ENCODE measurements at regions not wholly inside any gene's neighbourhood (a gene's known extent, or its start where the extent isn't known, plus 50 kb on each side); places are given as distances from the start of the nearest gene placed in this dataset.
"Not testable (repeated sequence)": the region's sequence is repeated elsewhere in the genome, so short reads cannot be mapped to it uniquely, and the experiment has no call there.

GRCh38 chr1:146660242-146660641 lies 277.9 kb upstream of the NBPF12 start:
- H3K9ac ChIP-seq (ENCODE audit: insufficient read depth in 1 of 2, low read depth in 2 of 2, low read length in 2 of 2); H3K36me3 ChIP-seq (ENCODE audit: control insufficient read depth, insufficient read depth, low read length); H2AFZ ChIP-seq (ENCODE audit: low read depth, low read length); H4K20me1 ChIP-seq (replicated peaks; ENCODE audit: control insufficient read depth, insufficient read depth, low read length); DNase-seq (ENCODE audit: extremely low read depth in 1 of 4, low spot score in 3 of 4); H3K9me3 ChIP-seq (replicated peaks; ENCODE audit: control insufficient read depth, insufficient read depth, low read depth, low read length); BruUV-seq (replicated peaks); intact Hi-C loops (cut with micrococcal nuclease); H3K4me1 ChIP-seq (replicated peaks in 1 of 2; ENCODE audit: control insufficient read depth in 2 of 2, insufficient read depth in 2 of 2, low read length in 2 of 2); FAIRE-seq; H3K27ac ChIP-seq (ENCODE audit: extremely low read depth, low read depth, low read length); H3K27me3 ChIP-seq (ENCODE audit: control insufficient read depth in 2 of 2, insufficient read depth in 2 of 2, low read length in 2 of 2); H3K79me2 ChIP-seq (ENCODE audit: control insufficient read depth, insufficient read depth, low read length); POLR2A ChIA-PET; H3K4me2 ChIP-seq (ENCODE audit: insufficient read depth, low read length); H3K4me3 ChIP-seq; CTCF ChIA-PET (ENCODE audit: low intra/inter-chr PET ratio); H3K9me1 ChIP-seq (ENCODE audit: control insufficient read depth, insufficient read depth, low read length); in situ Hi-C loops (cut with MboI); ATAC-seq: not testable (repeated sequence)
- WGBS (ENCODE audit: insufficient coverage, low coverage, missing lambda C conversion rate): 0% methylated on average over 3 of the region's 4 CpGs

- ATAC-seq; H3K9me3 ChIP-seq (replicated peaks; ENCODE audit: control insufficient read depth, insufficient read depth, low read depth, low read length); H3K27me3 ChIP-seq (ENCODE audit: control insufficient read depth in 2 of 2, insufficient read depth in 2 of 2, low read length in 2 of 2); POLR2A ChIA-PET; intact Hi-C loops (cut with micrococcal nuclease); BruUV-seq (replicated peaks); H4K20me1 ChIP-seq (replicated peaks; ENCODE audit: control insufficient read depth, insufficient read depth, low read length); H3K4me1 ChIP-seq (replicated peaks in 1 of 2; ENCODE audit: control insufficient read depth in 2 of 2, insufficient read depth in 2 of 2, low read length in 2 of 2); CTCF ChIA-PET (ENCODE audit: low intra/inter-chr PET ratio); H3K9me1 ChIP-seq (ENCODE audit: control insufficient read depth, insufficient read depth, low read length); FAIRE-seq; H3K4me3 ChIP-seq; DNase-seq (ENCODE audit: extremely low read depth in 1 of 4, low spot score in 3 of 4); H2AFZ ChIP-seq (ENCODE audit: low read depth, low read length); H3K4me2 ChIP-seq (ENCODE audit: insufficient read depth, low read length); H3K9ac ChIP-seq (ENCODE audit: insufficient read depth in 1 of 2, low read depth in 2 of 2, low read length in 2 of 2); H3K79me2 ChIP-seq (ENCODE audit: control insufficient read depth, insufficient read depth, low read length); H3K36me3 ChIP-seq (ENCODE audit: control insufficient read depth, insufficient read depth, low read length); H3K27ac ChIP-seq (ENCODE audit: extremely low read depth, low read depth, low read length); in situ Hi-C loops (cut with MboI): not testable (repeated sequence)
- 6% methylated on average over 2 of the region's 3 CpGs for WGBS (ENCODE audit: insufficient coverage, low coverage, missing lambda C conversion rate)
These were observed 281.6 kb upstream of the NBPF12 start for GRCh38 chr1:146656356-146657060.

- DNase-seq (ENCODE audit: extremely low read depth in 1 of 4, low spot score in 3 of 4); ATAC-seq; H4K20me1 ChIP-seq (replicated peaks; ENCODE audit: control insufficient read depth, insufficient read depth, low read length); H3K27ac ChIP-seq (ENCODE audit: extremely low read depth, low read depth, low read length); BruUV-seq (replicated peaks); CTCF ChIA-PET (ENCODE audit: low intra/inter-chr PET ratio); H3K4me3 ChIP-seq; H3K9me1 ChIP-seq (ENCODE audit: control insufficient read depth, insufficient read depth, low read length); H2AFZ ChIP-seq (ENCODE audit: low read depth, low read length); H3K9ac ChIP-seq (ENCODE audit: insufficient read depth in 1 of 2, low read depth in 2 of 2, low read length in 2 of 2); H3K4me2 ChIP-seq (ENCODE audit: insufficient read depth, low read length); H3K4me1 ChIP-seq (replicated peaks in 1 of 2; ENCODE audit: control insufficient read depth in 2 of 2, insufficient read depth in 2 of 2, low read length in 2 of 2); POLR2A ChIA-PET; H3K36me3 ChIP-seq (ENCODE audit: control insufficient read depth, insufficient read depth, low read length); H3K27me3 ChIP-seq (ENCODE audit: control insufficient read depth in 2 of 2, insufficient read depth in 2 of 2, low read length in 2 of 2); in situ Hi-C loops (cut with MboI); intact Hi-C loops (cut with micrococcal nuclease); H3K9me3 ChIP-seq (replicated peaks; ENCODE audit: control insufficient read depth, insufficient read depth, low read depth, low read length); FAIRE-seq; H3K79me2 ChIP-seq (ENCODE audit: control insufficient read depth, insufficient read depth, low read length): not testable (repeated sequence)
- 0% methylated on average over 2 of the region's 4 CpGs for WGBS (ENCODE audit: insufficient coverage, low coverage, missing lambda C conversion rate)
These were observed 283.4 kb upstream of the NBPF12 start for GRCh38 chr1:146654763-146655162.

GRCh38 chr1:146645978-146646604 lies 292.0 kb upstream of the NBPF12 start:
- intact Hi-C loops (cut with micrococcal nuclease); CTCF ChIA-PET (ENCODE audit: low intra/inter-chr PET ratio); DNase-seq (ENCODE audit: extremely low read depth in 1 of 4, low spot score in 3 of 4); H3K4me3 ChIP-seq; H3K4me1 ChIP-seq (replicated peaks in 1 of 2; ENCODE audit: control insufficient read depth in 2 of 2, insufficient read depth in 2 of 2, low read length in 2 of 2); H3K27ac ChIP-seq (ENCODE audit: extremely low read depth, low read depth, low read length); FAIRE-seq; H3K4me2 ChIP-seq (ENCODE audit: insufficient read depth, low read length); H2AFZ ChIP-seq (ENCODE audit: low read depth, low read length); in situ Hi-C loops (cut with MboI); BruUV-seq (replicated peaks); H3K79me2 ChIP-seq (ENCODE audit: control insufficient read depth, insufficient read depth, low read length); H3K9me1 ChIP-seq (ENCODE audit: control insufficient read depth, insufficient read depth, low read length); H3K9ac ChIP-seq (ENCODE audit: insufficient read depth in 1 of 2, low read depth in 2 of 2, low read length in 2 of 2); H4K20me1 ChIP-seq (replicated peaks; ENCODE audit: control insufficient read depth, insufficient read depth, low read length); ATAC-seq; H3K9me3 ChIP-seq (replicated peaks; ENCODE audit: control insufficient read depth, insufficient read depth, low read depth, low read length); POLR2A ChIA-PET; H3K36me3 ChIP-seq (ENCODE audit: control insufficient read depth, insufficient read depth, low read length); H3K27me3 ChIP-seq (ENCODE audit: control insufficient read depth in 2 of 2, insufficient read depth in 2 of 2, low read length in 2 of 2): not testable (repeated sequence)
- WGBS (ENCODE audit: insufficient coverage, low coverage, missing lambda C conversion rate): 0% methylated on average over 4 of the region's 6 CpGs

Data from K562 (cell line).